Coronary artery (tissue), 2 donors: ENCODE measurements at regions not wholly inside any gene's neighbourhood (a gene's known extent, or its start where the extent isn't known, plus 50 kb on each side); places are given as distances from the start of the nearest gene placed in this dataset.
"Not testable (repeated sequence)": the region's sequence is repeated elsewhere in the genome, so short reads cannot be mapped to it uniquely, and the experiment has no call there.

Experiments used
- DNase-seq: peaks from one replicate; pipeline ENCODE4 v3.0.0-alpha.2; 2017; ENCODE audit warnings: low spot score
- H3K27ac ChIP-seq, 2 donors: fragments of 200-600 bp; sonication (generic); one replicate each; pipeline ENCODE4 v1.5.1; 2016 to 2019
- H3K4me3 ChIP-seq: fragments of 200-600 bp; sonication (generic); 2 replicates; pipeline ENCODE4 v1.5.1; 2016; ENCODE audit warnings: mild to moderate bottlenecking, moderate library complexity
- TF ChIP-seq, protein P1 (sequence below): fragments of 200-600 bp; sonication (generic); IDR thresholded peaks from one replicate; pipeline ENCODE4 v1.5.1; 2019; ENCODE audit warnings: antibody characterized with exemption

DNA sequence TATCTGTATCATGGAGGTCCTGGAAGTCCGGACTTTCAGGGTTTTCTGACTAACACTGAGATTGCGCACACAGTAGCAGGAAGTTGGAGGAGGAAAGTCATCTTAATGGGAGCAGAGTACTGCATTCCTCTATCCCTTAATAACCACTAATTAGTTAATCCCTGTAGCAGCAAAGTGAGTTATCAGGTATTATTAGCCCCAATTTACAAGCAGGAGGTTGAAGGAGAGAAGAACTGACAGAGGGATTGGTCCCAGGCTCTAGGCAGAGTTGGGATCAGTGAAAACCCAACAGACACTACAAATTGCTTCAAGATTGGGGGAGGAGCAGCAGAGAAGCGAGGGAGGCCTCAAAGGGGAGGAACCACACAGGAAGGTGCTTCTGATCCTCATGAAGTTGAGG is 74.5 kb upstream of the XPA start:
- H3K27ac ChIP-seq, result no peak overlapping the region
- TF ChIP-seq, protein P1, sequence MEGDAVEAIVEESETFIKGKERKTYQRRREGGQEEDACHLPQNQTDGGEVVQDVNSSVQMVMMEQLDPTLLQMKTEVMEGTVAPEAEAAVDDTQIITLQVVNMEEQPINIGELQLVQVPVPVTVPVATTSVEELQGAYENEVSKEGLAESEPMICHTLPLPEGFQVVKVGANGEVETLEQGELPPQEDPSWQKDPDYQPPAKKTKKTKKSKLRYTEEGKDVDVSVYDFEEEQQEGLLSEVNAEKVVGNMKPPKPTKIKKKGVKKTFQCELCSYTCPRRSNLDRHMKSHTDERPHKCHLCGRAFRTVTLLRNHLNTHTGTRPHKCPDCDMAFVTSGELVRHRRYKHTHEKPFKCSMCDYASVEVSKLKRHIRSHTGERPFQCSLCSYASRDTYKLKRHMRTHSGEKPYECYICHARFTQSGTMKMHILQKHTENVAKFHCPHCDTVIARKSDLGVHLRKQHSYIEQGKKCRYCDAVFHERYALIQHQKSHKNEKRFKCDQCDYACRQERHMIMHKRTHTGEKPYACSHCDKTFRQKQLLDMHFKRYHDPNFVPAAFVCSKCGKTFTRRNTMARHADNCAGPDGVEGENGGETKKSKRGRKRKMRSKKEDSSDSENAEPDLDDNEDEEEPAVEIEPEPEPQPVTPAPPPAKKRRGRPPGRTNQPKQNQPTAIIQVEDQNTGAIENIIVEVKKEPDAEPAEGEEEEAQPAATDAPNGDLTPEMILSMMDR, result no peak
- no peak for DNase-seq
- no peak overlapping the region for H3K4me3 ChIP-seq

DNA sequence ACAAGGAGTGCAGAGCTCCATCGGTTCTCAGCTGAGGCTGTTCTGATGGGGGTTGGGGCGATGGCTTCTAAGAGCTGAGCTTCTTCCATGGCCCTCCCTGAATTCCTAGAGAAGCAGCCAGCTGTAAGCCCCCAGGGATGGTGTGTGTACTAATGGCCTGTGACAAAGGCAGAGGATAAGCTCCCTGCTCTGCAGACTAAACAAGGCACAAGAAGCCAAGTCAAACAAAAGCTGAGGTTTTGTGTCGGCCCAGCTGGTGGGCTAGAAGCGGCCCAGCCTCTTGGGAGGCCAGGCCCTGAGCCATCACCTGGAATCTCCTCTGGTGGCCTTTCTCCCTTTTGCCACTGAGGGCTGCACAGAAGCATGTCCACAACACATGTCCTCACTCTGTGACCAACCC is 75.0 kb upstream of the XPA start:
- Histone ChIP-seq H3K27ac (no peak overlapping the region), H3K4me3 (no peak overlapping the region)
- TF ChIP-seq, protein P1, result no peak
- no peak for DNase-seq

DNA sequence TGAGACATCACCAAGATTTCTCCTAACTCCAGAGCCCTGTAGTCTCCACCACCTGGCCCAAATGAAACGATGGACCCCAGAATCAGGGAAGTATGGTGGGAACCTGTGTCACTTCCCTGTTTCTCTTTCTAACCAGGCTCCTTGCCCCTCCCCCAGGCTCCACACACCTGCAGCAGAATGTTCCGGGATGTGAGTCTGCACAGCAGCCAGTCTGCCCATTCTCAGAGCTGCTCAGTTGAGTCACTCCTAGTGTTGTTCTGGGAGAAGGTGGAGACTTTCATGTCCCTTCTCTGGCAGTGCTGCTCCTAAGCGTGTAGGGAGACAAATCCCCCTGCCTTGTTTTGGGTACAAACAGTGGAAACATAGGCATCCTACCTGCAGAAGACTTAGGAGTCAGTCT is 76.0 kb upstream of the XPA start:
- Histone ChIP-seq H3K4me3 (no peak overlapping the region), H3K27ac (no peak overlapping the region)
- no peak for DNase-seq
- TF ChIP-seq, protein P1, result no peak

DNA sequence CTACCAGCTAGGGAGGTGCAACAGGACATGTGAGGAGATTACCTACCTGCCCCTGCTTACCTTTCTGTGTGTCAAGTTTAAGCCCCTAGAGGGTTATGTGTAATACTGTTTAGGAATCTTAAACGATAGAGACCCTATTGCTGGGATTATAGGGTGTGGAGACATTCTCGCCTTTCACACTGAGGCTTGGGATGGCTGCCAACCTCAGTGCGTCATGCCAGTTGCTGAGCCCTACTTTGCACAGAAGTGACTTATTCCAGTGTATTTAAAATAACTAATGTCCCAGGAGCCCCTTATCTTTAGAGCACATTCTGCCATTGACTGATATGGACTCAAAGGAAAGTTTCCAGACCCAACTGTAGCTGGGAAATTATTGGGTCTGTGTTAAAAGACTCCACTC is 76.6 kb upstream of the XPA start:
- H3K27ac ChIP-seq, result no peak overlapping the region
- DNase-seq, result no peak
- TF ChIP-seq, protein P1, result no peak

DNA sequence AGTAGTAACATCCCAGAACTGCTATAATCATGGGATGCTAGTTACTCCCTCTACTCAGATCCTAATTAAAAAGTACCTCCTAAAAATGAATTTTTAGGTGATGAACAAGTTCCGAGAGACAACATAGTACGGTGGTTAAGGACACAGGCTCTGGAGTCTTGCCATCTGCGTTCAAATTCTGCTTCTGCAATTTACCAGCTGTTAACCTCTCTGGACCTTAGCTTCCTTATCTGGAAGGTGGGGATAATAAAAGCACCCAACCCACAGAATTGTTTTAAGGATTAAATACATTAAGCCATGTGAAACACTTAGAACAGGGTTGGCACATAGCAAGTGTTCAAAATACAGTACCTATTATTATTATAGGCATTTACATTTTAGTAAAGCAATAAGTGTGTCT is 77.5 kb upstream of the XPA start:
- TF ChIP-seq, protein P1, result no peak
- Histone ChIP-seq H3K27ac (no peak overlapping the region), H3K4me3 (no peak overlapping the region)
- no peak for DNase-seq

More for the DNA sequence above, 76.6 kb upstream of the XPA start:
- no peak overlapping the region for H3K4me3 ChIP-seq

DNA sequence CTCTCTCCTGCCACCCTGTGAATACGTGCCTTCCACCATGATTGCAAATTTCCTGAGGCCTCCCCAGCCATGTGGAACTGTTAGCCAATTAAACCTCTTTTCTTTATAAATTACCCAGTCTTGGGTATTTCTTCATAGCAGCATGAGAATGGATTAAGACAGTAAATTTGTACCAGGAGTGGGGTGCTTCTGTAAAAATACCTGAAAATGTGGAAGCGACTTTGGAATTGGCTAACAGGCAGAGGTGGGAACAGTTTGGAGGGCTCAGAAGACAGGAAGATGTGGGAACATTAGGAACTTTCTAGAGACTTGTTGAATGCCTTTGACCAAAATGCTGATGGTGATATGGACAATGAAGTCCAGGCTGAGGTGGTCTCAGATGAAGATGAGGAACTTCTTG is 74.3 kb upstream of the FOXE1 start:
- not testable (repeated sequence) for H3K4me3 ChIP-seq, H3K27ac ChIP-seq, DNase-seq

DNA sequence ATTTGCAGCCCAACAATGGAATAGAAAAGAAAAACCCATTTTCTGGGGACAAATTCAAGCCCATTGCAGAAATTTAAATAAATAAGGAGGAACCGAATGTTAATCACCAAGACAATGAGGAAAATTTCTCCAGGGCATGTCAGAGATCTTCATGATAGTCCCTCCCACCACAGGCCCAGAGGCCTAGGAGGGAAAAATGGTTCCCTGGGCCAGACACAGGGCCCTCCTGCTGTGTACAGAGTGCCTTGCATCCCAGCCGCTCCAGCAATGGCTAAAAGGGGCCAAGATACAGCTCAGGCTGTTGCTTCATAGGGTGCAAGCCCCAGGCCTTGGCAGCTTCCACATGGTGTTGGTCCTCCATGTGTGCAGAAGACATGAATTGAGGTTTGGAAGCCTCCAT is 73.4 kb upstream of the FOXE1 start:
- TF ChIP-seq, protein P1, result no peak
- DNase-seq, result no peak
- Histone ChIP-seq H3K27ac (no peak overlapping the region), H3K4me3 (no peak overlapping the region)

DNA sequence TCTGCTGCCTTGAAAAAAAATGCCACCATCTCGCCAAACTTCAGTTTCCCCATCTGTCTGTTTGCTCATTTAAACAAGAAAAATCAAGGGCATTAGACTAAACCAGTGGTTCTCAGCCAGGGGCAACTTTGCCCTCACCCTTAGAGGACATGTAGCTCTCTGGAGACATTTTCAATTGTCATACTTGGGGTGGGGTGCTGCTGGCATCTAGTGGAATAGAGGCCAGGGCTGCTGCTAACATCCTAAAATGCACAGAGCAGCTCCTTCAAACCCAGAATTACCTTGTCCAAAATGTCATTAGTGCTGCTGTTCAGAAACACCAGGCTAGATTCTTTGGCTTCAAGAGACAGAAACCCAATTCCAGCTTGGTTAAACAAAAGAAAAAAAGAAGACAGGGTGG is 71.1 kb upstream of the FOXE1 start:
- Histone ChIP-seq H3K27ac (no peak overlapping the region), H3K4me3 (no peak overlapping the region)
- DNase-seq, result no peak
- TF ChIP-seq, protein P1, result no peak
